Breast epithelium (tissue), 4 donors: ENCODE measurements at regions not wholly inside any gene's neighbourhood (a gene's known extent, or its start where the extent isn't known, plus 50 kb on each side); places are given as distances from the start of the nearest gene placed in this dataset.

ENCODE experiments used
- DNase-seq, 2 donors: peaks; one replicate each; pipeline ENCODE4 v3.0.0-alpha.2; 2019; ENCODE audit warnings: low spot score in 2 of 2
- H3K27ac ChIP-seq, 2 donors: fragments of 200-600 bp; sonication (generic) in 1 of 2; one replicate each; pipeline ENCODE4 v1.5.1; 2016 to 2019; ENCODE audit warnings: mild to moderate bottlenecking in 1 of 2
- H3K27me3 ChIP-seq, 2 donors: fragments of 200-600 bp; sonication (generic) in 1 of 2; one replicate each; pipeline versions ENCODE4 v1.5.1 to v1.6.0; 2017 to 2019; ENCODE audit warnings: control low read depth in 1 of 2, mild to moderate bottlenecking in 1 of 2
- H3K36me3 ChIP-seq: fragments of 200-600 bp; one replicate; pipeline ENCODE4 v1.5.1; 2019
- H3K4me1 ChIP-seq, 2 donors: fragments of 200-600 bp; sonication (generic); one replicate each; pipeline ENCODE4 v1.5.1; 2016 to 2019; ENCODE audit warnings: control low read depth in 1 of 2
- H3K4me3 ChIP-seq, 3 donors: fragments of 200-600 bp; sonication (generic); 1 replicate in 2 of 3; 2 replicates in 1 of 3; pipeline ENCODE4 v1.5.1; 2016 to 2019; ENCODE audit warnings: mild to moderate bottlenecking in 3 of 3, moderate library complexity in 2 of 3
- H3K9me3 ChIP-seq, 2 donors: fragments of 200-600 bp; sonication (generic) in 1 of 2; one replicate each; pipeline ENCODE4 v1.5.1; 2016 to 2019; ENCODE audit warnings: control low read depth in 1 of 2
- CTCF ChIP-seq, 3 donors: fragments of 450-650 bp; IDR thresholded peaks; one replicate each; pipeline ENCODE4 v1.5.1; 2016 to 2017; ENCODE audit warnings: antibody characterized with exemption in 3 of 3, mild to moderate bottlenecking in 3 of 3, moderate library complexity in 3 of 3
- POLR2A ChIP-seq: fragments of 450-650 bp; IDR thresholded peaks from one replicate; pipeline ENCODE4 v1.6.1; 2016; ENCODE audit warnings: antibody characterized with exemption, mild to moderate bottlenecking, moderate library complexity
- POLR2AphosphoS5 ChIP-seq, 3 donors: sonication (generic); formaldehyde crosslinking; IDR thresholded peaks; one replicate each; pipeline ENCODE4 v1.6.1; 2017; ENCODE audit warnings: antibody characterized with exemption in 3 of 3
- intact Hi-C: fragments of 100-400 bp; cut with DNase I; formaldehyde crosslinking; loops from one replicate; pipeline ENCODE4 v1.15.1; 2023; ENCODE audit warnings: low total_unique reads

GRCh38 chr3:1540686-1541085 is 447.9 kb downstream of the CNTN6 start:
- TF ChIP-seq CTCF (IDR thresholded peaks at IDR 0.05) (no peak), POLR2A (no peak)
- intact Hi-C loops, result no loop called here
- H3K36me3 ChIP-seq, result no peaks in the 10 kb centered on the region
- H3K27ac ChIP-seq, result no peak overlapping the region
- H3K9me3 ChIP-seq, result peaks cover 5 to 15% of the 10 kb centered on the region in 2 donors
- H3K4me3 ChIP-seq, result no peak overlapping the region
- H3K27me3 ChIP-seq, result no peaks in the 10 kb centered on the region
- H3K4me1 ChIP-seq, result no peaks in the 10 kb centered on the region
- no peak for DNase-seq

- Histone ChIP-seq H3K4me3 (no peak overlapping the region), H3K9me3 (no peaks in the 10 kb centered on the region), H3K36me3 (no peaks in the 10 kb centered on the region), H3K27me3 (no peaks in the 10 kb centered on the region), H3K4me1 (no peaks in the 10 kb centered on the region), H3K27ac (no peak overlapping the region)
- intact Hi-C loops, result no loop called here
- no peak for TF ChIP-seq POLR2AphosphoS5 (IDR thresholded peaks at IDR 0.05)
- TF ChIP-seq CTCF (IDR thresholded peaks at IDR 0.05), result no peak
- no peak for TF ChIP-seq POLR2A
- no peak for DNase-seq
Observed at GRCh38 chr3:1551741-1552140, 458.9 kb downstream of the CNTN6 start.

DNA sequence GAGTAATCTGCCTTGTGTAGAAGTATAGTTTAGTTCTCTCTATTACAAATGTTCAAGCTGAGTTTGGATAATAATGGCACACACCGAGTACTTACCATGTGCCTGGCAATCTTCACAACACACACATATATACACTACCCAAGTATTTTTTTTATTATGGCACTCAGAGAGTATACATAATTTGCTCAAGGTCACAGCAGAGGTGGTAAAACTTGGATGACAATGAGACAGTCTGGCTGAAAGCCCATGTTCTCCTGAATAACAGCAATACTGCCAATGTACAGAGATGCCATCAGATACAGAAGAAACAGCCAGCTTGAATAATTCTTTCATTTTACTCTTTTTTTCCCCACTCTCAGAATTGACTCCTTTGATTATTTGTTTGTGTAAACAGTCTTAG is 460.0 kb downstream of the CNTN6 start:
- Histone ChIP-seq H3K27me3 (no peaks in the 10 kb centered on the region), H3K36me3 (no peaks in the 10 kb centered on the region), H3K4me1 (no peaks in the 10 kb centered on the region), H3K9me3 (no peaks in the 10 kb centered on the region), H3K27ac (no peak overlapping the region), H3K4me3 (no peak overlapping the region)
- DNase-seq, result no peak
- intact Hi-C loops, result no loop called here
- TF ChIP-seq CTCF (IDR thresholded peaks at IDR 0.05), result no peak
- no peak for TF ChIP-seq POLR2A
- no peak for TF ChIP-seq POLR2AphosphoS5 (IDR thresholded peaks at IDR 0.05)

GRCh38 chr3:1561427-1561826 is 468.6 kb downstream of the CNTN6 start:
- no peak overlapping the region for H3K27ac ChIP-seq
- no peaks in the 10 kb centered on the region for H3K4me1 ChIP-seq
- H3K36me3 ChIP-seq, result no peaks in the 10 kb centered on the region
- no peak overlapping the region for H3K4me3 ChIP-seq
- no peak for DNase-seq
- H3K9me3 ChIP-seq, result no peaks in the 10 kb centered on the region
- H3K27me3 ChIP-seq, result no peaks in the 10 kb centered on the region
- intact Hi-C loops, result no loop called here
- no peak for TF ChIP-seq POLR2AphosphoS5 (IDR thresholded peaks at IDR 0.05)
- TF ChIP-seq CTCF (IDR thresholded peaks at IDR 0.05), result no peak
- TF ChIP-seq POLR2A, result no peak

GRCh38 chr3:1571736-1572135 is 478.9 kb downstream of the CNTN6 start:
- no peaks in the 10 kb centered on the region for H3K27me3 ChIP-seq
- H3K27ac ChIP-seq, result no peak overlapping the region
- no peak overlapping the region for H3K4me3 ChIP-seq
- no peaks in the 10 kb centered on the region for H3K9me3 ChIP-seq
- intact Hi-C loops, result no loop called here
- H3K4me1 ChIP-seq, result no peaks in the 10 kb centered on the region
- no peaks in the 10 kb centered on the region for H3K36me3 ChIP-seq
- no peak for DNase-seq
- no peak for TF ChIP-seq POLR2AphosphoS5 (IDR thresholded peaks at IDR 0.05)

DNA sequence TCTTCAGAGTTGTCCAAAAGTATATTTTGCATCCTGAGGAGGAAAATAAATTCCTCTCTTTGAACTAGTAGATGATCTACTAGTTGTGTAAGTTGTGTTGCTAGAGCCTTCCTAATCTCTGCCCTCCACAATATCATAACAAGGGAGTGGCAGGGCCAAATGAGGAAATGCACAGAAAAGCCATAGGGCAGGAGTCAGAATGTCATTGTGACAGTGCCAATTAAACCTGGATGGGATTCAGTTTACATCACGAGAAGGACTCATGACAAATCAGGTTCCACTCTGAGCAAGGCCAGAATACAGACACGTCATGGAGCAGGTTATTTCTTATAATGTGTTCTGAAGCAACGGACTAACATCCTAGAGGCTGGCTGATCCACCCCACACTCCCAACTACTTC is 483.2 kb downstream of the CNTN6 start:
- Histone ChIP-seq H3K9me3 (no peaks in the 10 kb centered on the region), H3K27ac (no peak overlapping the region), H3K27me3 (no peaks in the 10 kb centered on the region), H3K36me3 (no peaks in the 10 kb centered on the region), H3K4me1 (no peaks in the 10 kb centered on the region), H3K4me3 (no peak overlapping the region)
- intact Hi-C loops, result no loop called here
- no peak for TF ChIP-seq POLR2AphosphoS5 (IDR thresholded peaks at IDR 0.05)
- no peak for TF ChIP-seq POLR2A
- TF ChIP-seq CTCF (IDR thresholded peaks at IDR 0.05), result no peak
- no peak for DNase-seq
